H1 (cell line): ENCODE measurements at regions not wholly inside any gene's neighbourhood (a gene's known extent, or its start where the extent isn't known, plus 50 kb on each side); places are given as distances from the start of the nearest gene placed in this dataset.

Experiments used
- CTCF ChIA-PET: fragments of 300-600 bp; sonication (Branson Sonifier 250); formaldehyde crosslinking; loops from one replicate; lab custom pipeline; 2021; ENCODE audit not compliant: partially characterized antibody; lab: Charles Lee
- POLR2A ChIA-PET: fragments of 300-600 bp; sonication (Branson Sonifier 250); formaldehyde crosslinking; loops from one replicate; lab custom pipeline; 2021; ENCODE audit warnings: inconsistent platforms; ENCODE audit not compliant: partially characterized antibody; lab: Charles Lee
- DNase-seq, 2 experiments: peaks; one replicate each; pipeline versions ENCODE4 v3.0.0 to v3.0.0-alpha.2; 2010 to 2022; ENCODE audit warnings: low spot score in 2 of 2, low read depth in 1 of 2, mixed read lengths in 1 of 2
- FAIRE-seq: peaks from 2 replicates; lab custom pipeline; 2011; peaks lifted over from hg19 to GRCh38; lab: Jason Lieb, UNC
- H2AFZ ChIP-seq: 2 replicates; pipeline ENCODE4 v1.8.1; 2012; ENCODE audit warnings: low read length, inconsistent platforms
- H2AK5ac ChIP-seq: 2 replicates; pipeline ENCODE4 v1.6.1; 2013; ENCODE audit warnings: low read depth, low read length
- H2BK120ac ChIP-seq: replicated peaks from 2 replicates; pipeline ENCODE3; 2013; ENCODE audit warnings: low read depth, low read length, inconsistent platforms
- H2BK12ac ChIP-seq: 2 replicates; pipeline ENCODE4 v1.6.1; 2013; ENCODE audit warnings: low read depth, low read length
- H2BK15ac ChIP-seq: 2 replicates; pipeline ENCODE4 v1.6.1; 2013; ENCODE audit warnings: low read length
- H2BK20ac ChIP-seq: 2 replicates; pipeline ENCODE4 v1.6.1; 2013; ENCODE audit warnings: low read length
- H2BK5ac ChIP-seq: 2 replicates; pipeline ENCODE4 v1.6.1; 2013; ENCODE audit warnings: low read depth, low read length
- H3K14ac ChIP-seq: 2 replicates; pipeline ENCODE4 v1.6.1; 2013; ENCODE audit warnings: inconsistent platforms; ENCODE audit not compliant: insufficient read length
- H3K18ac ChIP-seq: 2 replicates; pipeline ENCODE4 v1.6.1; 2013; ENCODE audit warnings: low read length; ENCODE audit errors: extremely low read depth
- H3K23ac ChIP-seq: 2 replicates; pipeline ENCODE4 v1.6.1; 2013; ENCODE audit warnings: inconsistent platforms; ENCODE audit not compliant: insufficient read length
- H3K23me2 ChIP-seq: 2 replicates; pipeline ENCODE4 v1.6.1; 2013; ENCODE audit warnings: low read depth, low read length
- H3K27ac ChIP-seq: 2 replicates; pipeline ENCODE4 v1.6.1; 2011; ENCODE audit warnings: low read depth, low read length, inconsistent platforms
- H3K27me3 ChIP-seq, 4 experiments: replicated peaks in 1 of 4; 1 replicate in 1 of 4; 2 replicates in 3 of 4; pipeline versions ENCODE4 v1.6.1 to v1.8.1; 2011 to 2013; ENCODE audit warnings: low read length in 3 of 4, mild to moderate bottlenecking in 3 of 4, inconsistent platforms in 2 of 4, mixed read lengths in 2 of 4, moderate library complexity in 1 of 4; ENCODE audit not compliant: control insufficient read depth in 3 of 4, insufficient read depth in 3 of 4; ENCODE audit errors: extremely low read depth in 1 of 4
- H3K36me3 ChIP-seq, 4 experiments: 2 replicates each; pipeline versions ENCODE4 v1.6.1 to v1.8.1; 2011 to 2013; ENCODE audit warnings: mild to moderate bottlenecking in 4 of 4, low read length in 3 of 4, moderate library complexity in 2 of 4, control low read depth in 1 of 4, inconsistent platforms in 1 of 4; ENCODE audit not compliant: insufficient read depth in 4 of 4, control insufficient read depth in 2 of 4
- H3K4ac ChIP-seq: replicated peaks from 2 replicates; pipeline ENCODE3; 2013; ENCODE audit warnings: low read length, low read depth, mixed read lengths, inconsistent platforms; ENCODE audit not compliant: insufficient read length
- H3K4me1 ChIP-seq, 4 experiments: replicated peaks in 1 of 4; 1 replicate in 1 of 4; 2 replicates in 3 of 4; pipeline versions ENCODE4 v1.6.1 to v1.8.1; 2011 to 2013; ENCODE audit warnings: low read length in 3 of 4, inconsistent platforms in 2 of 4, mixed read lengths in 1 of 4; ENCODE audit not compliant: insufficient read depth in 4 of 4, control insufficient read depth in 3 of 4
- H3K4me2 ChIP-seq, 2 experiments: 2 replicates each; pipeline versions ENCODE4 v1.6.1 to v1.8.1; 2011 to 2013; ENCODE audit warnings: low read depth in 2 of 2, low read length in 2 of 2, control low read depth in 1 of 2, inconsistent platforms in 1 of 2, mild to moderate bottlenecking in 1 of 2; ENCODE audit not compliant: insufficient read depth in 1 of 2
- H3K4me3 ChIP-seq, 4 experiments: fragments of 200-600, 300-600 bp in 1 of 4; sonication (generic), shearing (Covaris generic), sonication (Bioruptor Twin) in 1 of 4; 2 replicates each; pipeline versions ENCODE4 v1.5.1 to v1.8.1; 2011 to 2016; ENCODE audit warnings: low read length in 4 of 4, low read depth in 3 of 4, control low read depth in 2 of 4, inconsistent platforms in 2 of 4, mild to moderate bottlenecking in 2 of 4, mixed read lengths in 1 of 4, moderate library complexity in 1 of 4; ENCODE audit not compliant: insufficient read depth in 2 of 4; ENCODE audit errors: extremely low read depth in 1 of 4
- H3K56ac ChIP-seq: replicated peaks from 2 replicates; pipeline ENCODE3; 2013; ENCODE audit warnings: low read depth, mild to moderate bottlenecking, mixed read lengths, low read length, inconsistent platforms; ENCODE audit not compliant: insufficient read length
- H3K79me1 ChIP-seq: 2 replicates; pipeline ENCODE4 v1.6.1; 2013; ENCODE audit warnings: low read depth, low read length, control low read depth
- H3K79me2 ChIP-seq, 2 experiments: 2 replicates each; pipeline versions ENCODE4 v1.6.1 to v1.8.1; 2012 to 2013; ENCODE audit warnings: low read length in 2 of 2, mild to moderate bottlenecking in 2 of 2, inconsistent platforms in 1 of 2; ENCODE audit not compliant: insufficient read depth in 2 of 2, control insufficient read depth in 1 of 2
- H3K9ac ChIP-seq, 4 experiments: replicated peaks in 1 of 4; 1 replicate in 1 of 4; 2 replicates in 3 of 4; pipeline versions ENCODE4 v1.6.1 to v1.8.1; 2011 to 2013; ENCODE audit warnings: low read depth in 3 of 4, low read length in 3 of 4, control low read depth in 2 of 4, mild to moderate bottlenecking in 2 of 4, moderate library complexity in 2 of 4, inconsistent platforms in 1 of 4; ENCODE audit errors: extremely low read depth in 1 of 4
- H3K9me3 ChIP-seq, 2 experiments: 2 replicates each; pipeline versions ENCODE4 v1.6.1 to v1.8.1; 2012 to 2013; ENCODE audit warnings: mild to moderate bottlenecking in 2 of 2, moderate library complexity in 2 of 2, control low read depth in 1 of 2, inconsistent platforms in 1 of 2, low read depth in 1 of 2, low read length in 1 of 2, mixed read lengths in 1 of 2; ENCODE audit not compliant: insufficient read depth in 2 of 2
- H4K20me1 ChIP-seq, 2 experiments: replicated peaks in 1 of 2; 2 replicates each; pipeline versions ENCODE3 to v1.8.1; 2011 to 2013; ENCODE audit warnings: inconsistent platforms in 2 of 2, low read length in 2 of 2, mild to moderate bottlenecking in 1 of 2; ENCODE audit not compliant: insufficient read depth in 2 of 2, control insufficient read depth in 1 of 2
- H4K5ac ChIP-seq: 2 replicates; pipeline ENCODE4 v1.6.1; 2013; ENCODE audit warnings: low read length, low read depth, mixed read lengths, inconsistent platforms; ENCODE audit not compliant: insufficient read length
- H4K8ac ChIP-seq: 2 replicates; pipeline ENCODE4 v1.8.0; 2013; ENCODE audit warnings: mild to moderate bottlenecking, moderate library complexity, low read length, inconsistent platforms; ENCODE audit not compliant: insufficient read depth; ENCODE audit errors: extremely low read depth
- H4K91ac ChIP-seq: replicated peaks from 2 replicates; pipeline ENCODE3; 2013; ENCODE audit warnings: low read length, mixed read lengths, inconsistent platforms; ENCODE audit not compliant: insufficient read length
- CHD1 ChIP-seq: IDR thresholded peaks from 2 replicates; pipeline ENCODE4 v1.6.1; 2012; ENCODE audit warnings: low read depth, low read length, improper control_type of control experiment
- CTCF ChIP-seq, 3 experiments: IDR thresholded peaks; 1 replicate in 2 of 3; 2 replicates in 1 of 3; pipeline versions ENCODE4 v1.5.1 to v1.6.1; 2011; ENCODE audit warnings: low read length in 3 of 3, mild to moderate bottlenecking in 3 of 3, inconsistent platforms in 2 of 3, low read depth in 1 of 3, moderate library complexity in 1 of 3; ENCODE audit not compliant: insufficient read depth in 1 of 3; ENCODE audit errors: control extremely low read depth in 1 of 3
- HDAC2 ChIP-seq, 2 experiments: fragments of 300-600 bp in 1 of 2; sonication (generic) in 1 of 2; IDR thresholded peaks; 2 replicates each; pipeline ENCODE4 v1.6.1; 2011 to 2012; ENCODE audit warnings: low read depth in 2 of 2, low read length in 2 of 2, mild to moderate bottlenecking in 2 of 2, moderate library complexity in 2 of 2, borderline replicate concordance in 1 of 2, inconsistent platforms in 1 of 2
- MAX ChIP-seq: IDR thresholded peaks from 2 replicates; pipeline ENCODE4 v1.6.1; 2012; ENCODE audit warnings: inconsistent platforms
- NANOG ChIP-seq: IDR thresholded peaks from 2 replicates; pipeline ENCODE4 v1.6.1; 2011; ENCODE audit warnings: low read length, low read depth, mild to moderate bottlenecking, inconsistent platforms; ENCODE audit not compliant: insufficient read depth, poor library complexity, severe bottlenecking
- RFX5 ChIP-seq: IDR thresholded peaks from 2 replicates; pipeline ENCODE4 v1.6.1; 2011; ENCODE audit warnings: low read depth, low read length, improper control_type of control experiment, borderline replicate concordance
- SIN3A ChIP-seq, 2 experiments: IDR thresholded peaks in 1 of 2; conservative IDR thresholded peaks in 1 of 2; 2 replicates each; pipeline ENCODE4 v1.6.1; 2011 to 2012; ENCODE audit warnings: low read length in 2 of 2, improper control_type of control experiment in 1 of 2, low read depth in 1 of 2, mild to moderate bottlenecking in 1 of 2
- TBP ChIP-seq: IDR thresholded peaks from 2 replicates; pipeline ENCODE4 v1.6.1; 2011; ENCODE audit warnings: low read depth, low read length, improper control_type of control experiment
- WGBS, 2 experiments: shearing (Covaris generic) in 1 of 2; methylation state at CpG; one replicate each; pipeline versions ENCODE4 v1.1.6 to v1.1.7; 2013 to 2015; ENCODE audit warnings: low lambda C conversion rate in 2 of 2, mixed read lengths in 2 of 2, inconsistent platforms in 1 of 2, low coverage in 1 of 2, missing lambda C conversion rate in 1 of 2; ENCODE audit not compliant: insufficient replicate concordance in 2 of 2, insufficient coverage in 1 of 2, insufficient read length in 1 of 2; ENCODE audit errors: extremely low coverage in 1 of 2, missing lambda C conversion rate in 1 of 2; 5-methylcytosine and 5-hydroxymethylcytosine counted together

- Histone ChIP-seq H2BK5ac (no peak overlapping the region), H2BK20ac (no peak overlapping the region), H3K23ac (no peak overlapping the region), H2AK5ac (no peak overlapping the region), H2BK12ac (no peak overlapping the region), H3K4me2 (no peak overlapping the region), H3K4me1 (no peaks in the 10 kb centered on the region), H3K27ac (no peak overlapping the region), H3K14ac (no peak overlapping the region), H3K56ac (no peak overlapping the region), H3K9me3 (peaks cover 8% of the 10 kb centered on the region in 2 experiments; a peak in 2 of 4 replicates), H3K18ac (no peak overlapping the region), H3K23me2 (no peaks in the 10 kb centered on the region), H3K36me3 (no peaks in the 10 kb centered on the region), H3K79me2 (no peaks in the 10 kb centered on the region), H3K9ac (no peak overlapping the region), H3K4ac (no peak overlapping the region), H3K27me3 (no peaks in the 10 kb centered on the region), H4K5ac (no peak overlapping the region), H2BK120ac (no peak overlapping the region), H2BK15ac (no peak overlapping the region), H4K20me1 (no peaks in the 10 kb centered on the region), H3K79me1 (no peaks in the 10 kb centered on the region), H2AFZ (no peak overlapping the region), H4K91ac (no peak overlapping the region), H3K4me3 (no peak overlapping the region), H4K8ac (no peak overlapping the region)
- DNase-seq, result no peak
- FAIRE-seq, result no peak
- ChIA-PET CTCF (no interaction called here), POLR2A (no interaction called here)
- WGBS, 2 experiments, result 94% methylated on average over 1 of the region's 1 CpG; no CpG with 5 or more reads in 1 of the 2 experiments
- TF ChIP-seq HDAC2 (IDR thresholded peaks at IDR 0.05; ENCODE audit: borderline replicate concordance in 1 of 2, low read depth in 2 of 2, low read length in 2 of 2), result no peak
- TF ChIP-seq RFX5, result no peak
- TF ChIP-seq CTCF (IDR thresholded peaks at IDR 0.05; ENCODE audit: control extremely low read depth in 1 of 3, insufficient read depth in 1 of 3, low read depth in 1 of 3, low read length in 3 of 3), result no peak
- TF ChIP-seq TBP, result no peak
- TF ChIP-seq MAX, result no peak
- no peak for TF ChIP-seq CHD1
- TF ChIP-seq SIN3A (conservative IDR thresholded peaks at IDR 0.05 in 1 of 2, IDR thresholded peaks at IDR 0.05 in 1 of 2; ENCODE audit: low read depth in 1 of 2, low read length in 2 of 2), result no peak
- no peak for TF ChIP-seq NANOG
Measured at GRCh38 chr6:165178056-165178455, 131.3 kb downstream of the C6orf118 start.
